MM.1S (cell line): ENCODE measurements at regions not wholly inside any gene's neighbourhood (a gene's known extent, or its start where the extent isn't known, plus 50 kb on each side); places are given as distances from the start of the nearest gene placed in this dataset.

Experiments used
- DNase-seq: peaks from one replicate; pipeline ENCODE4 v3.0.0-alpha.2; 2015
- H2AFZ ChIP-seq: fragments of 300-600 bp; sonication (generic); 2 replicates; pipeline ENCODE4 v1.6.0; 2016; ENCODE audit warnings: antibody characterized with exemption, low read length
- H3F3A ChIP-seq: fragments of 300-600 bp; sonication (generic); 2 replicates; pipeline ENCODE4 v1.6.1; 2016; ENCODE audit warnings: mild to moderate bottlenecking, antibody characterized with exemption, low read length, moderate library complexity, mixed read lengths; ENCODE audit not compliant: insufficient read depth
- H3K27ac ChIP-seq: fragments of 300-600 bp; sonication (generic); 2 replicates; pipeline ENCODE4 v1.5.1; 2016; ENCODE audit warnings: mild to moderate bottlenecking, low read length
- H3K27me3 ChIP-seq: fragments of 300-600 bp; sonication (generic); replicated peaks from 2 replicates; pipeline ENCODE4 v1.6.0; 2016; ENCODE audit warnings: low read length; ENCODE audit not compliant: insufficient read depth
- H3K36me3 ChIP-seq: fragments of 300-600 bp; sonication (generic); replicated peaks from 2 replicates; pipeline ENCODE4 v1.6.1; 2016; ENCODE audit warnings: mild to moderate bottlenecking, low read length, mixed read lengths; ENCODE audit not compliant: insufficient read depth
- H3K4me1 ChIP-seq: fragments of 300-600 bp; sonication (generic); 2 replicates; pipeline ENCODE4 v1.6.1; 2016; ENCODE audit warnings: low read length, mixed read lengths
- H3K4me2 ChIP-seq: fragments of 300-600 bp; sonication (generic); 2 replicates; pipeline ENCODE4 v1.6.0; 2016; ENCODE audit warnings: low read depth, low read length
- H3K4me3 ChIP-seq: fragments of 300-600 bp; sonication (generic); 2 replicates; pipeline ENCODE4 v1.5.1; 2016; ENCODE audit warnings: low read length, mixed read lengths
- H3K79me2 ChIP-seq: fragments of 300-600 bp; sonication (generic); 2 replicates; pipeline ENCODE4 v1.6.1; 2016; ENCODE audit warnings: mixed run types, low read length, mixed read lengths
- H3K9ac ChIP-seq: fragments of 300-600 bp; sonication (generic); 2 replicates; pipeline ENCODE4 v1.6.1; 2016; ENCODE audit warnings: low read length, mixed read lengths
- H3K9me2 ChIP-seq: fragments of 300-600 bp; sonication (generic); replicated peaks from 2 replicates; pipeline ENCODE4 v1.6.1; 2016; ENCODE audit warnings: mild to moderate bottlenecking, low read length, mixed read lengths; ENCODE audit not compliant: insufficient read depth
- H3K9me3 ChIP-seq: fragments of 300-600 bp; sonication (generic); replicated peaks from 2 replicates; pipeline ENCODE4 v1.6.1; 2016; ENCODE audit warnings: mild to moderate bottlenecking, low read length, mixed read lengths; ENCODE audit not compliant: insufficient read depth
- H4K20me1 ChIP-seq: fragments of 300-600 bp; sonication (generic); 2 replicates; pipeline ENCODE4 v1.6.1; 2016; ENCODE audit warnings: mild to moderate bottlenecking, low read length, moderate library complexity, mixed read lengths; ENCODE audit not compliant: insufficient read depth
- CTCF ChIP-seq: fragments of 300-600 bp; sonication (generic); IDR thresholded peaks from 2 replicates; pipeline ENCODE4 v1.5.1; 2016; ENCODE audit warnings: antibody characterized with exemption, low read length, mixed read lengths
- EZH2 ChIP-seq: fragments of 300-600 bp; sonication (generic); optimal IDR thresholded peaks from 2 replicates; pipeline ENCODE3; 2017; ENCODE audit warnings: low read depth, mild to moderate bottlenecking, antibody characterized with exemption, low read length, mixed read lengths
- EZH2phosphoT487 ChIP-seq: fragments of 300-600 bp; sonication (generic); IDR thresholded peaks from 2 replicates; pipeline ENCODE4 v1.6.1; 2018; ENCODE audit warnings: antibody characterized with exemption, low read length

- H3K4me1 ChIP-seq = no peaks in the 10 kb centered on the region
- H3K9me2 ChIP-seq = no peaks in the 10 kb centered on the region
- H3F3A ChIP-seq = no peaks in the 10 kb centered on the region
- H3K4me3 ChIP-seq = no peak overlapping the region
- no peaks in the 10 kb centered on the region for H3K9me3 ChIP-seq
- no peaks in the 10 kb centered on the region for H3K36me3 ChIP-seq
- H2AFZ ChIP-seq = no peak overlapping the region
- no peaks in the 10 kb centered on the region for H3K27me3 ChIP-seq
- H3K4me2 ChIP-seq = no peak overlapping the region
- no peak for DNase-seq
- no peak for TF ChIP-seq EZH2phosphoT487
- TF ChIP-seq CTCF = no peak
- no peak for TF ChIP-seq EZH2
- H4K20me1 ChIP-seq = no peaks in the 10 kb centered on the region
- H3K27ac ChIP-seq = no peak overlapping the region
- H3K9ac ChIP-seq = no peak overlapping the region
- no peaks in the 10 kb centered on the region for H3K79me2 ChIP-seq
These were observed 171.8 kb upstream of the MTPN start for GRCh38 chr7:136148920-136149319.

- Histone ChIP-seq H3K9me3 (no peaks in the 10 kb centered on the region), H3K4me2 (no peak overlapping the region), H3K9ac (no peak overlapping the region), H3K4me1 (no peaks in the 10 kb centered on the region), H3F3A (no peaks in the 10 kb centered on the region), H3K27me3 (no peaks in the 10 kb centered on the region), H3K9me2 (no peaks in the 10 kb centered on the region), H2AFZ (no peak overlapping the region), H3K4me3 (no peak overlapping the region), H4K20me1 (no peaks in the 10 kb centered on the region), H3K27ac (no peak overlapping the region), H3K79me2 (no peaks in the 10 kb centered on the region), H3K36me3 (no peaks in the 10 kb centered on the region)
- DNase-seq = no peak
- TF ChIP-seq EZH2 = no peak
These were observed 169.8 kb upstream of the MTPN start for GRCh38 chr7:136146925-136147324.

DNA sequence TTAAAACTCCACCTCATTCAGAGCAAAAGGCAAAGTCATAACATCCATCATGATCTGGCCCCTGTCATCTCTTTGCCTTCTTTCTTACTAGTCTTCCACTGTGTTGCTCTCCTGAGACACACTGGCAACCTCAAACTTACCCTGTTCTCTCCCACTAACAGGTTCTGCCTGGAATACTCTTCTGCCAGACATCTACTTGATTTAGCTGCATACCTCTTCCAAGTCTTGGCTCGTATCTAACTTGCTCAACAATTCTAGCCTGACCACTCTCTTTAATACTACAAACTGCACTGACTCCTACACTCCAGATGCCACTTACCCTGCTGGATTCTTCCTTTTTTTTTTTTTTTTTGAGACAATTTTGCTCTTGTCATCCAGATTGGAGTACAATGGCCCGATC lies 167.0 kb upstream of the MTPN start:
- Histone ChIP-seq H3K4me2 (no peak overlapping the region), H3K4me1 (no peaks in the 10 kb centered on the region), H3K4me3 (no peak overlapping the region), H3K9ac (no peak overlapping the region), H3K9me3 (no peaks in the 10 kb centered on the region), H2AFZ (no peak overlapping the region), H3K9me2 (no peaks in the 10 kb centered on the region), H3K36me3 (no peaks in the 10 kb centered on the region), H3K27me3 (no peaks in the 10 kb centered on the region), H3F3A (no peaks in the 10 kb centered on the region), H3K79me2 (no peaks in the 10 kb centered on the region), H4K20me1 (no peaks in the 10 kb centered on the region), H3K27ac (no peak overlapping the region)
- TF ChIP-seq CTCF (no peak), EZH2phosphoT487 (no peak), EZH2 (no peak)
- no peak for DNase-seq

GRCh38 chr7:136143271-136143670 lies 166.1 kb upstream of the MTPN start:
- H3F3A ChIP-seq = no peaks in the 10 kb centered on the region
- H3K4me2 ChIP-seq = no peak overlapping the region
- H3K9me2 ChIP-seq = no peaks in the 10 kb centered on the region
- TF ChIP-seq CTCF = no peak
- no peak for TF ChIP-seq EZH2
- TF ChIP-seq EZH2phosphoT487 = no peak
- no peaks in the 10 kb centered on the region for H3K36me3 ChIP-seq
- H3K9ac ChIP-seq = no peak overlapping the region
- H2AFZ ChIP-seq = no peak overlapping the region
- DNase-seq = no peak
- H4K20me1 ChIP-seq = no peaks in the 10 kb centered on the region
- H3K9me3 ChIP-seq = no peaks in the 10 kb centered on the region
- no peaks in the 10 kb centered on the region for H3K27me3 ChIP-seq
- no peaks in the 10 kb centered on the region for H3K4me1 ChIP-seq
- no peak overlapping the region for H3K27ac ChIP-seq
- no peaks in the 10 kb centered on the region for H3K79me2 ChIP-seq
- H3K4me3 ChIP-seq = no peak overlapping the region
